IMR-90 (cell line): ENCODE measurements at regions not wholly inside any gene's neighbourhood (a gene's known extent, or its start where the extent isn't known, plus 50 kb on each side); places are given as distances from the start of the nearest gene placed in this dataset.

Source experiments
- ATAC-seq: fragments of 200-7000 bp; cut with Tn5 transposase; 2 replicates; pipeline ENCODE4 v1.9.1; 2020; ENCODE audit warnings: low read depth, mild to moderate bottlenecking, moderate library complexity
- BruUV-seq: library from RNA; stranded (reverse); fragments of 400-500 nt; replicated peaks from 2 replicates; lab custom pipeline; 2021; lab: Mats Ljungman, UMichigan
- CTCF ChIA-PET: fragments of 300-600 bp; formaldehyde crosslinking; extraction: SDS; loops from one replicate; lab custom pipeline; 2021; ENCODE audit warnings: antibody characterized with exemption; lab: Yijun Ruan, JAX
- POLR2A ChIA-PET: fragments of 300-600 bp; sonication (Branson Sonifier 250); formaldehyde crosslinking; loops from one replicate; lab custom pipeline; 2022; ENCODE audit warnings: antibody characterized with exemption; ENCODE audit not compliant: unreplicated experiment; lab: Charles Lee
- DNase-seq: peaks from one replicate; pipeline ENCODE4 v3.0.0; 2013
- H2AFZ ChIP-seq: replicated peaks from 2 replicates; pipeline ENCODE3; 2013; ENCODE audit warnings: low read length, mild to moderate bottlenecking; ENCODE audit not compliant: poor library complexity
- H2AK5ac ChIP-seq: 2 replicates; pipeline ENCODE4 v1.6.1; 2013; ENCODE audit warnings: low read depth, low read length, inconsistent platforms
- H2AK9ac ChIP-seq: replicated peaks from 2 replicates; pipeline ENCODE3; 2013; ENCODE audit warnings: mild to moderate bottlenecking, low read depth, low read length, moderate library complexity; ENCODE audit not compliant: poor library complexity
- H2BK120ac ChIP-seq: 2 replicates; pipeline ENCODE4 v1.6.1; 2013; ENCODE audit warnings: low read depth, low read length, inconsistent platforms
- H2BK15ac ChIP-seq: 3 replicates; pipeline ENCODE4 v1.6.1; 2013; ENCODE audit warnings: low read depth, low read length, inconsistent platforms
- H2BK20ac ChIP-seq: 2 replicates; pipeline ENCODE4 v1.6.1; 2013; ENCODE audit warnings: low read depth, mild to moderate bottlenecking, inconsistent platforms, low read length, moderate library complexity
- H2BK5ac ChIP-seq: 2 replicates; pipeline ENCODE4 v1.6.1; 2013; ENCODE audit warnings: mild to moderate bottlenecking, low read depth, low read length, inconsistent platforms; ENCODE audit not compliant: poor library complexity, severe bottlenecking
- H3K14ac ChIP-seq: replicated peaks from 2 replicates; pipeline ENCODE4 v1.6.1; 2013; ENCODE audit warnings: low read depth, low read length, inconsistent platforms
- H3K18ac ChIP-seq: 2 replicates; pipeline ENCODE4 v1.6.1; 2013; ENCODE audit warnings: low read depth, low read length, control low read depth
- H3K23ac ChIP-seq: 2 replicates; pipeline ENCODE4 v1.6.1; 2013; ENCODE audit warnings: low read depth, low read length, inconsistent platforms
- H3K27ac ChIP-seq: 2 replicates; pipeline ENCODE4 v1.5.1; 2013; ENCODE audit warnings: mild to moderate bottlenecking, control low read depth, low read length; ENCODE audit not compliant: insufficient read depth
- H3K27me3 ChIP-seq: 2 replicates; pipeline ENCODE4 v1.6.1; 2013; ENCODE audit warnings: low read length; ENCODE audit not compliant: control insufficient read depth, insufficient read depth
- H3K36me3 ChIP-seq: 2 replicates; pipeline ENCODE4 v1.6.1; 2013; ENCODE audit warnings: low read length, mixed read lengths; ENCODE audit not compliant: control insufficient read depth, insufficient read depth
- H3K4ac ChIP-seq: 2 replicates; pipeline ENCODE4 v1.6.1; 2013; ENCODE audit warnings: low read depth, low read length, inconsistent platforms
- H3K4me1 ChIP-seq: 2 replicates; pipeline ENCODE4 v1.6.1; 2013; ENCODE audit warnings: low read length, mixed read lengths; ENCODE audit not compliant: control insufficient read depth, insufficient read depth
- H3K4me2 ChIP-seq: 2 replicates; pipeline ENCODE4 v1.6.1; 2013; ENCODE audit warnings: low read depth, mild to moderate bottlenecking, control low read depth, low read length, moderate library complexity
- H3K4me3 ChIP-seq: 2 replicates; pipeline ENCODE4 v1.5.1; 2013; ENCODE audit warnings: low read depth, mild to moderate bottlenecking, control low read depth, low read length, moderate library complexity; ENCODE audit not compliant: insufficient read depth
- H3K56ac ChIP-seq: 2 replicates; pipeline ENCODE4 v1.6.1; 2013; ENCODE audit warnings: low read length, inconsistent platforms; ENCODE audit not compliant: insufficient read depth; ENCODE audit errors: extremely low read depth
- H3K79me1 ChIP-seq, 2 experiments: 2 replicates each; pipeline ENCODE4 v1.6.1; 2013; ENCODE audit warnings: low read length in 2 of 2, inconsistent platforms in 1 of 2, low read depth in 1 of 2
- H3K9ac ChIP-seq: 2 replicates; pipeline ENCODE4 v1.6.1; 2013; ENCODE audit warnings: low read depth, low read length, control low read depth
- H3K9me1 ChIP-seq: 2 replicates; pipeline ENCODE4 v1.6.1; 2013; ENCODE audit warnings: low read length, inconsistent platforms; ENCODE audit not compliant: insufficient read depth
- H3K9me3 ChIP-seq: 2 replicates; pipeline ENCODE4 v1.6.1; 2013; ENCODE audit warnings: low read length; ENCODE audit not compliant: control insufficient read depth, insufficient read depth
- H4K20me1 ChIP-seq: 2 replicates; pipeline ENCODE4 v1.6.1; 2013; ENCODE audit warnings: low read length, inconsistent platforms; ENCODE audit not compliant: insufficient read depth
- H4K5ac ChIP-seq: 2 replicates; pipeline ENCODE4 v1.6.1; 2013; ENCODE audit warnings: mild to moderate bottlenecking, low read depth, low read length, control low read depth
- H4K8ac ChIP-seq, 2 experiments: 2 replicates each; pipeline ENCODE4 v1.6.1; 2013; ENCODE audit warnings: low read depth in 2 of 2, low read length in 2 of 2, control low read depth in 1 of 2, inconsistent platforms in 1 of 2
- H4K91ac ChIP-seq: 2 replicates; pipeline ENCODE4 v1.6.1; 2013; ENCODE audit warnings: low read depth, low read length, inconsistent platforms; ENCODE audit not compliant: insufficient read depth
- BHLHE40 ChIP-seq: fragments of 150-350 bp; IDR thresholded peaks from 2 replicates; pipeline ENCODE4 v1.6.1; 2016; ENCODE audit warnings: mild to moderate bottlenecking, low read depth, low read length
- CEBPB ChIP-seq: IDR thresholded peaks from 2 replicates; pipeline ENCODE4 v1.6.1; 2012; ENCODE audit warnings: low read depth, low read length, improper control_type of control experiment
- CHD1 ChIP-seq: IDR thresholded peaks from 2 replicates; pipeline ENCODE4 v1.6.1; 2012; ENCODE audit warnings: low read depth, low read length, improper control_type of control experiment
- FOS ChIP-seq: fragments of 150-350 bp; IDR thresholded peaks from 2 replicates; pipeline ENCODE4 v1.6.1; 2016; ENCODE audit warnings: low read depth, low read length
- MAZ ChIP-seq: IDR thresholded peaks from 2 replicates; pipeline ENCODE4 v1.6.1; 2012; ENCODE audit warnings: low read depth, mild to moderate bottlenecking, low read length, improper control_type of control experiment, moderate library complexity, borderline replicate concordance
- MXI1 ChIP-seq: IDR thresholded peaks from 2 replicates; pipeline ENCODE4 v1.6.1; 2012; ENCODE audit warnings: low read depth, mild to moderate bottlenecking, low read length, moderate library complexity, borderline replicate concordance
- NFE2L2 ChIP-seq: fragments of 150-350 bp; IDR thresholded peaks from 2 replicates; pipeline ENCODE4 v1.6.1; 2016; ENCODE audit warnings: low read depth, mild to moderate bottlenecking, low read length
- POLR2A ChIP-seq: IDR thresholded peaks from 2 replicates; pipeline ENCODE4 v1.6.1; 2012; ENCODE audit warnings: mild to moderate bottlenecking, low read depth, low read length
- RAD21 ChIP-seq: IDR thresholded peaks from 2 replicates; pipeline ENCODE4 v1.6.1; 2012; ENCODE audit warnings: low read length, improper control_type of control experiment
- RCOR1 ChIP-seq: IDR thresholded peaks from 2 replicates; pipeline ENCODE4 v1.6.1; 2012; ENCODE audit warnings: mild to moderate bottlenecking, low read length, improper control_type of control experiment; ENCODE audit not compliant: insufficient replicate concordance
- RFX5 ChIP-seq: IDR thresholded peaks from 2 replicates; pipeline ENCODE4 v1.8.0; 2012; ENCODE audit warnings: low read depth, mild to moderate bottlenecking, low read length, moderate library complexity
- SMC3 ChIP-seq: fragments of 150-350 bp; IDR thresholded peaks from 2 replicates; pipeline ENCODE4 v1.6.1; 2016; ENCODE audit warnings: low read depth, mild to moderate bottlenecking, antibody characterized with exemption, low read length, moderate library complexity
- WGBS, 2 experiments: methylation state at CpG; one replicate each; pipeline versions ENCODE4 v1.1.5 to v1.1.7; 2013; ENCODE audit warnings: missing lambda C conversion rate in 2 of 2; ENCODE audit not compliant: insufficient read length in 1 of 2; ENCODE audit errors: extremely low coverage in 2 of 2; 5-methylcytosine and 5-hydroxymethylcytosine counted together
- dilution Hi-C: fragments of 300-500 bp; cut with HindIII; formaldehyde crosslinking; loops from one replicate; pipeline ENCODE4 v1.14.3; 2018; ENCODE audit warnings: low sequenced_read_pairs; ENCODE audit not compliant: unreplicated experiment
- in situ Hi-C: fragments of 300-500 bp; cut with MboI; formaldehyde crosslinking; loops from 3 replicates; pipeline ENCODE4 v1.14.3; 2019; ENCODE audit warnings: low sequenced_read_pairs, inconsistent platforms, mixed read lengths
- intact Hi-C: fragments of 100-400 bp; cut with micrococcal nuclease; formaldehyde crosslinking; loops from 2 replicates; pipeline ENCODE4 v1.10.0; 2022
- TF ChIP-seq, protein P1 (sequence below): fragments of 150-350 bp; IDR thresholded peaks from 2 replicates; pipeline ENCODE4 v1.6.1; 2016; ENCODE audit warnings: low read depth, mild to moderate bottlenecking, low read length, moderate library complexity, borderline replicate concordance
- TF ChIP-seq, protein P2 (sequence below): fragments of 150-350 bp; IDR thresholded peaks from 2 replicates; pipeline ENCODE4 v1.6.1; 2017; ENCODE audit warnings: mild to moderate bottlenecking, antibody characterized with exemption, low read length, low read depth
- TF ChIP-seq, protein P3 (sequence below): conservative IDR thresholded peaks from 2 replicates; pipeline ENCODE4 v1.5.1; 2012; ENCODE audit warnings: mild to moderate bottlenecking, low read depth, low read length, improper control_type of control experiment

DNA sequence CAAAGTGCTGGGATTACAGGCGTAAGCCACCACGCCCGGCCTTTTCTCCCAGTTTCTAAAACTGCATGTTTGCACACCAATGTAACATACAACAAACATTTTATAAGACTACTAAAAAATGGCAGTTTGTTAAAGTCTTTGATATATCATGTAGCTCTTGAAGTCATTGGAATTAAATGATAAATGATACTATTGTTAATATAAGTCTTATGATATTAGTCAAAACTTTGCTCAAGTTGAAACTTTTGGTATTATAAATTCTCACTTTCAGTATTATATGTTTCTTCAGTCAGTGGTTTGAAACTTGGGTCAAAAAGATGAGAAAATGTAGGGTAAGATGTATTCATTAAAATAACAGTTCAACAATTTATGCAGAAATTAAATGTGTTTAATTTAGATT lies 117.6 kb upstream of the TBL1XR1 start:
- no peak overlapping the region for H4K5ac ChIP-seq
- DNase-seq (no peak), ATAC-seq (no peak)
- H3K23ac ChIP-seq: no peak overlapping the region
- no peak overlapping the region for H3K4me3 ChIP-seq
- H3K4me1 ChIP-seq: no peaks in the 10 kb centered on the region
- H4K20me1 ChIP-seq: no peaks in the 10 kb centered on the region
- H4K8ac ChIP-seq: no peak overlapping the region
- no peak overlapping the region for H2AK9ac ChIP-seq
- 0 out of 2 replicates have a peak, but pooled peaks cover 2% of the 10 kb centered on the region for H3K9me3 ChIP-seq
- no peak overlapping the region for H3K27ac ChIP-seq
- H2AFZ ChIP-seq: no peak overlapping the region
- no peaks in the 10 kb centered on the region for H3K27me3 ChIP-seq
- no peak overlapping the region for H2BK5ac ChIP-seq
- no peak overlapping the region for H2BK120ac ChIP-seq
- H2BK15ac ChIP-seq: no peak overlapping the region
- ChIA-PET POLR2A (no interaction called here), CTCF (no interaction called here)
- no peak overlapping the region for H3K4ac ChIP-seq
- TF ChIP-seq, protein P1, sequence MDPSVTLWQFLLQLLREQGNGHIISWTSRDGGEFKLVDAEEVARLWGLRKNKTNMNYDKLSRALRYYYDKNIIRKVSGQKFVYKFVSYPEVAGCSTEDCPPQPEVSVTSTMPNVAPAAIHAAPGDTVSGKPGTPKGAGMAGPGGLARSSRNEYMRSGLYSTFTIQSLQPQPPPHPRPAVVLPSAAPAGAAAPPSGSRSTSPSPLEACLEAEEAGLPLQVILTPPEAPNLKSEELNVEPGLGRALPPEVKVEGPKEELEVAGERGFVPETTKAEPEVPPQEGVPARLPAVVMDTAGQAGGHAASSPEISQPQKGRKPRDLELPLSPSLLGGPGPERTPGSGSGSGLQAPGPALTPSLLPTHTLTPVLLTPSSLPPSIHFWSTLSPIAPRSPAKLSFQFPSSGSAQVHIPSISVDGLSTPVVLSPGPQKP: no peak
- TF ChIP-seq, protein P2, sequence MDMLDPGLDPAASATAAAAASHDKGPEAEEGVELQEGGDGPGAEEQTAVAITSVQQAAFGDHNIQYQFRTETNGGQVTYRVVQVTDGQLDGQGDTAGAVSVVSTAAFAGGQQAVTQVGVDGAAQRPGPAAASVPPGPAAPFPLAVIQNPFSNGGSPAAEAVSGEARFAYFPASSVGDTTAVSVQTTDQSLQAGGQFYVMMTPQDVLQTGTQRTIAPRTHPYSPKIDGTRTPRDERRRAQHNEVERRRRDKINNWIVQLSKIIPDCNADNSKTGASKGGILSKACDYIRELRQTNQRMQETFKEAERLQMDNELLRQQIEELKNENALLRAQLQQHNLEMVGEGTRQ: no peak
- no peak for TF ChIP-seq BHLHE40
- TF ChIP-seq FOS: no peak
- TF ChIP-seq, protein P3, sequence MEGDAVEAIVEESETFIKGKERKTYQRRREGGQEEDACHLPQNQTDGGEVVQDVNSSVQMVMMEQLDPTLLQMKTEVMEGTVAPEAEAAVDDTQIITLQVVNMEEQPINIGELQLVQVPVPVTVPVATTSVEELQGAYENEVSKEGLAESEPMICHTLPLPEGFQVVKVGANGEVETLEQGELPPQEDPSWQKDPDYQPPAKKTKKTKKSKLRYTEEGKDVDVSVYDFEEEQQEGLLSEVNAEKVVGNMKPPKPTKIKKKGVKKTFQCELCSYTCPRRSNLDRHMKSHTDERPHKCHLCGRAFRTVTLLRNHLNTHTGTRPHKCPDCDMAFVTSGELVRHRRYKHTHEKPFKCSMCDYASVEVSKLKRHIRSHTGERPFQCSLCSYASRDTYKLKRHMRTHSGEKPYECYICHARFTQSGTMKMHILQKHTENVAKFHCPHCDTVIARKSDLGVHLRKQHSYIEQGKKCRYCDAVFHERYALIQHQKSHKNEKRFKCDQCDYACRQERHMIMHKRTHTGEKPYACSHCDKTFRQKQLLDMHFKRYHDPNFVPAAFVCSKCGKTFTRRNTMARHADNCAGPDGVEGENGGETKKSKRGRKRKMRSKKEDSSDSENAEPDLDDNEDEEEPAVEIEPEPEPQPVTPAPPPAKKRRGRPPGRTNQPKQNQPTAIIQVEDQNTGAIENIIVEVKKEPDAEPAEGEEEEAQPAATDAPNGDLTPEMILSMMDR: no peak
- no peak for TF ChIP-seq SMC3
- TF ChIP-seq MAZ: no peak
- TF ChIP-seq RAD21: no peak
- no peak for TF ChIP-seq MXI1
- no peak for TF ChIP-seq POLR2A
- TF ChIP-seq CHD1: no peak
- no peak for TF ChIP-seq RCOR1
- no peak for TF ChIP-seq CEBPB
- no peak for TF ChIP-seq RFX5
- TF ChIP-seq NFE2L2: no peak
- no CpG with 5 or more reads among the region's 3 CpGs for WGBS, 2 experiments
- H3K79me1 ChIP-seq: no peaks in the 10 kb centered on the region
- dilution Hi-C loops (no loop called here), in situ Hi-C loops (no loop called here), intact Hi-C loops (no loop called here)
- no peak overlapping the region for H3K9ac ChIP-seq
- no TSS peak for BruUV-seq
- H4K91ac ChIP-seq: no peak overlapping the region
- no peaks in the 10 kb centered on the region for H3K36me3 ChIP-seq
- H3K56ac ChIP-seq: no peak overlapping the region
- H2BK20ac ChIP-seq: no peak overlapping the region
- no peak overlapping the region for H3K18ac ChIP-seq
- no peak overlapping the region for H2AK5ac ChIP-seq
- no peak overlapping the region for H3K4me2 ChIP-seq
- H3K9me1 ChIP-seq: no peaks in the 10 kb centered on the region
- no peak overlapping the region for H3K14ac ChIP-seq
